HL-60 (cell line): ENCODE measurements at regions not wholly inside any gene's neighbourhood (a gene's known extent, or its start where the extent isn't known, plus 50 kb on each side); places are given as distances from the start of the nearest gene placed in this dataset.

Experiments used
- DNase-seq, 2 experiments: peaks; one replicate each; pipeline ENCODE4 v3.0.0-alpha.2; 2010 to 2020; ENCODE audit warnings: low read depth in 1 of 2, low spot score in 1 of 2
- H3K27ac ChIP-seq: fragments of 250-450 bp; sonication (Bioruptor Pico); replicated peaks from 2 replicates; pipeline ENCODE4 v1.5.1; 2020; ENCODE audit warnings: mild to moderate bottlenecking, moderate library complexity
- H3K27me3 ChIP-seq: fragments of 250-450 bp; sonication (Bioruptor Pico); 2 replicates; pipeline ENCODE4 v1.5.1; 2021; ENCODE audit warnings: mild to moderate bottlenecking, moderate library complexity; ENCODE audit not compliant: insufficient read depth, poor library complexity, severe bottlenecking
- H3K4me3 ChIP-seq: replicated peaks from 2 replicates; pipeline ENCODE4 v1.5.1; 2011; ENCODE audit warnings: mild to moderate bottlenecking, control low read depth, low read length; ENCODE audit not compliant: insufficient read depth
- GABPA ChIP-seq: IDR thresholded peaks from 2 replicates; pipeline ENCODE4 v1.6.1; 2012; ENCODE audit warnings: low read depth
- POLR2AphosphoS5 ChIP-seq: IDR thresholded peaks from 2 replicates; pipeline ENCODE4 v1.6.1; 2012; ENCODE audit warnings: low read depth
- SPI1 ChIP-seq: IDR thresholded peaks from 2 replicates; pipeline ENCODE4 v1.6.1; 2012; ENCODE audit warnings: low read depth, mild to moderate bottlenecking, borderline replicate concordance
- TF ChIP-seq, protein P1 (sequence below): IDR thresholded peaks from 2 replicates; pipeline ENCODE4 v1.6.1; 2012; ENCODE audit warnings: low read depth; ENCODE audit not compliant: insufficient replicate concordance
- TF ChIP-seq, protein P2 (sequence below): IDR thresholded peaks from one replicate; pipeline ENCODE4 v1.5.1; 2011; ENCODE audit warnings: low read length, control low read depth, inconsistent platforms; ENCODE audit not compliant: insufficient read depth

DNA sequence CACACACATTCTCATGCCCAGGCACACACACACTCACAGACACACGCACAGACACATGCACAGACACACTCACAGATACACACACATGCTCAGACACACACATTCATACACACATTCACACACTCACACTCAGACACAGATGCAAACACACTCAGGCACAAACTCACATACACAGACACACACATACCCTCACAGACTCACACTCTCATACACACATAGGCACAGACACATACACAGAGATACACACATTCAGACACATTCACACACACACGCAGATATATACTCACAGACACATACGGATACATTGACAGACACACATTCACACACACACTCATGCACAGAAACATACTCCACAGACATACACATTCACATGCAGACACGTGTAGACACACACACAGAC is 89.6 kb downstream of the RBFOX3 start:
- peaks cover 9% of the 10 kb centered on the region for H3K27me3 ChIP-seq
- DNase-seq = no peak
- H3K27ac ChIP-seq = no peak overlapping the region
- TF ChIP-seq SPI1 = no peak
- TF ChIP-seq, protein P1, sequence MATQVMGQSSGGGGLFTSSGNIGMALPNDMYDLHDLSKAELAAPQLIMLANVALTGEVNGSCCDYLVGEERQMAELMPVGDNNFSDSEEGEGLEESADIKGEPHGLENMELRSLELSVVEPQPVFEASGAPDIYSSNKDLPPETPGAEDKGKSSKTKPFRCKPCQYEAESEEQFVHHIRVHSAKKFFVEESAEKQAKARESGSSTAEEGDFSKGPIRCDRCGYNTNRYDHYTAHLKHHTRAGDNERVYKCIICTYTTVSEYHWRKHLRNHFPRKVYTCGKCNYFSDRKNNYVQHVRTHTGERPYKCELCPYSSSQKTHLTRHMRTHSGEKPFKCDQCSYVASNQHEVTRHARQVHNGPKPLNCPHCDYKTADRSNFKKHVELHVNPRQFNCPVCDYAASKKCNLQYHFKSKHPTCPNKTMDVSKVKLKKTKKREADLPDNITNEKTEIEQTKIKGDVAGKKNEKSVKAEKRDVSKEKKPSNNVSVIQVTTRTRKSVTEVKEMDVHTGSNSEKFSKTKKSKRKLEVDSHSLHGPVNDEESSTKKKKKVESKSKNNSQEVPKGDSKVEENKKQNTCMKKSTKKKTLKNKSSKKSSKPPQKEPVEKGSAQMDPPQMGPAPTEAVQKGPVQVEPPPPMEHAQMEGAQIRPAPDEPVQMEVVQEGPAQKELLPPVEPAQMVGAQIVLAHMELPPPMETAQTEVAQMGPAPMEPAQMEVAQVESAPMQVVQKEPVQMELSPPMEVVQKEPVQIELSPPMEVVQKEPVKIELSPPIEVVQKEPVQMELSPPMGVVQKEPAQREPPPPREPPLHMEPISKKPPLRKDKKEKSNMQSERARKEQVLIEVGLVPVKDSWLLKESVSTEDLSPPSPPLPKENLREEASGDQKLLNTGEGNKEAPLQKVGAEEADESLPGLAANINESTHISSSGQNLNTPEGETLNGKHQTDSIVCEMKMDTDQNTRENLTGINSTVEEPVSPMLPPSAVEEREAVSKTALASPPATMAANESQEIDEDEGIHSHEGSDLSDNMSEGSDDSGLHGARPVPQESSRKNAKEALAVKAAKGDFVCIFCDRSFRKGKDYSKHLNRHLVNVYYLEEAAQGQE = no peak
- TF ChIP-seq GABPA = no peak
- TF ChIP-seq POLR2AphosphoS5 = no peak
- TF ChIP-seq, protein P2, sequence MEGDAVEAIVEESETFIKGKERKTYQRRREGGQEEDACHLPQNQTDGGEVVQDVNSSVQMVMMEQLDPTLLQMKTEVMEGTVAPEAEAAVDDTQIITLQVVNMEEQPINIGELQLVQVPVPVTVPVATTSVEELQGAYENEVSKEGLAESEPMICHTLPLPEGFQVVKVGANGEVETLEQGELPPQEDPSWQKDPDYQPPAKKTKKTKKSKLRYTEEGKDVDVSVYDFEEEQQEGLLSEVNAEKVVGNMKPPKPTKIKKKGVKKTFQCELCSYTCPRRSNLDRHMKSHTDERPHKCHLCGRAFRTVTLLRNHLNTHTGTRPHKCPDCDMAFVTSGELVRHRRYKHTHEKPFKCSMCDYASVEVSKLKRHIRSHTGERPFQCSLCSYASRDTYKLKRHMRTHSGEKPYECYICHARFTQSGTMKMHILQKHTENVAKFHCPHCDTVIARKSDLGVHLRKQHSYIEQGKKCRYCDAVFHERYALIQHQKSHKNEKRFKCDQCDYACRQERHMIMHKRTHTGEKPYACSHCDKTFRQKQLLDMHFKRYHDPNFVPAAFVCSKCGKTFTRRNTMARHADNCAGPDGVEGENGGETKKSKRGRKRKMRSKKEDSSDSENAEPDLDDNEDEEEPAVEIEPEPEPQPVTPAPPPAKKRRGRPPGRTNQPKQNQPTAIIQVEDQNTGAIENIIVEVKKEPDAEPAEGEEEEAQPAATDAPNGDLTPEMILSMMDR = no peak
- H3K4me3 ChIP-seq = no peak overlapping the region

DNA sequence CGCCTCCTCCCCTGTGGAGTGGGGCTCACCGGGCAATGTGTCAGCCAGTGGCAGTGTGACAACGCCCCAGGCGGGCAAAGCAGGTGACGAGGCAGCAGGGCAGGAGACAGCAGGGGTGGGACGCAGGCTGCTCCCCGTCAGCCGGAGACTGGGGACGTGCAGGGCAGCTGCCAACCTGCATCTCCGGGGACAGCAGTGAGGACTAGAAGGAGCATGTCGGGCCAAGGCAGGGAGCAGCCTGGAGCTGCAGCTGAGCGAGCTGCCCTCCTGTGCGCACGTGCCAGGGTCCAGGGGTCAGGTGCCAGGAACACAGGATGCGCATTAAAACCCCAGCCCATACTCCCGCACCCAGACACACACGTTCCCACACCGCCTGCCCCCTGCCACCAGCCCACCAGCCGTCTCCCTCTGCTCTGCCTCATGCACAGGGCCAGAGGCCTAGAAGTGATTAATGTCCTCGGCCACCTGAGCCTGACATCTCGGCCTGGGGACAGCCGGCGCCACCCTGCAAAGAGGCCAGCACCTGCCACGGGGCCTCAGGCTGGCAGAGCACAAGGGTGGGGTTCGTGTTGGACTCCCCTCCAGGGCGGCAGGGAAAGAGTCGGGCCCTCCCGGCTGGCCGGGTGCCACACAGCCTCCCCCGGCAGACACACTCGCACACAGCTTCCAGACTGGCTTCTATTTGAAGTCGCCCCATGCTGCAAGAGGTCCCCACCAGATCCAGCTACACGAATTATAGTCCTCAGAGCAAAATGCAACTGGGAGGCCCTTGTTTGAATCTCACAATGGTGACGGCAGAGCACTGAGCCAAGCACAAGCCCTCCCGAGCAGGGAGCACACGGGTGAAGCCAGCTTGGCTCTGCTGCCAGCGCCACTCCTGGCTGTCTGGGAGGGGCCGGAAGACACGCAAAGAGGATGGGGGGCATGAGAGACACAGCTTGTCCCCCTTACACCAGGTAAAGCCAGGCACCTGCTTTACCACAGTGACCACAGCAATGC is 90.4 kb downstream of the RBFOX3 start:
- Histone ChIP-seq H3K27me3 (peaks cover 9% of the 10 kb centered on the region), H3K27ac (no peak overlapping the region)
- TF ChIP-seq POLR2AphosphoS5 = no peak
- no peak for TF ChIP-seq GABPA
- TF ChIP-seq, protein P1 = no peak
- TF ChIP-seq, protein P2 = no peak
- TF ChIP-seq SPI1 = no peak

DNA sequence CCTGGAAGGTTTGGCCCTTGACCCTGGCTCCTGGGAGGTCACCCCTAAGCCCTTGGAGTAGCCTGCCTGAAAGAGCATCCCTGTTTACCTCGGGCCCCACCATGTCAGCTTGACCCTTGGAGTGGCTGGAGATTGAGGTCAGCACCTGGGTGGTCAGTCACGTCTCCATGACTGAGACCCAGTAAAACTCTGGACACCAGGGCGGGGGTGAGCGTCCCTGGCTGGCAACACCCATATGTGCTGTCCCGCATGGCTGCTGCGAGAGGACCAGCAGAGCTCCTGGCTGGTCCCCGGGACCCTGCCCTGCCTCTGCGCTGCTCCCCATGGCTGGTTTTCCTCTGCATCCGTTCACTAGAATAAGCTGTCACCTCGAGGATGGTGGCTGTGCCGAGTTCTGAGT is 91.2 kb downstream of the RBFOX3 start:
- DNase-seq = no peak
- H3K27ac ChIP-seq = no peak overlapping the region
- H3K4me3 ChIP-seq = no peak overlapping the region
- H3K27me3 ChIP-seq = peaks cover 6% of the 10 kb centered on the region
- TF ChIP-seq, protein P2 = no peak
- TF ChIP-seq GABPA (no peak), POLR2AphosphoS5 (no peak), SPI1 (no peak)
- TF ChIP-seq, protein P1 = no peak

More for the DNA sequence above, 90.4 kb downstream of the RBFOX3 start:
- DNase-seq = no peak
- H3K4me3 ChIP-seq = no peak overlapping the region
